Upper lobe of left lung (tissue), 6 donors: ENCODE measurements at regions not wholly inside any gene's neighbourhood (a gene's known extent, or its start where the extent isn't known, plus 50 kb on each side); places are given as distances from the start of the nearest gene placed in this dataset.

Experiments used
- ATAC-seq, 2 donors: fragments of 200-7000 bp; cut with Tn5 transposase; one replicate each; pipeline ENCODE4 v1.9.1; 2022; ENCODE audit warnings: mild to moderate bottlenecking in 2 of 2, moderate library complexity in 2 of 2; ENCODE audit not compliant: low FRiP score in 2 of 2
- DNase-seq, 2 donors: peaks; one replicate each; pipeline ENCODE4 v3.0.0-alpha.2; 2019 to 2020
- H3K27ac ChIP-seq, 4 donors: fragments of 200-600 bp; sonication (generic); one replicate each; pipeline ENCODE4 v1.5.1; 2016 to 2019
- H3K27me3 ChIP-seq, 4 donors: fragments of 200-600 bp; sonication (generic); one replicate each; pipeline ENCODE4 v1.5.1; 2017 to 2019
- H3K36me3 ChIP-seq, 4 donors: fragments of 200-600 bp; sonication (generic); one replicate each; pipeline ENCODE4 v1.5.1; 2016 to 2019
- H3K4me1 ChIP-seq, 4 donors: fragments of 200-600 bp; sonication (generic); one replicate each; pipeline ENCODE4 v1.5.1; 2018 to 2019
- H3K4me3 ChIP-seq, 4 donors: fragments of 200-600 bp; sonication (generic); one replicate each; pipeline ENCODE4 v1.5.1; 2017 to 2019; ENCODE audit warnings: mild to moderate bottlenecking in 2 of 4, moderate library complexity in 1 of 4
- H3K9me3 ChIP-seq, 4 donors: fragments of 200-600 bp; sonication (generic); one replicate each; pipeline ENCODE4 v1.5.1; 2018 to 2019
- CTCF ChIP-seq, 6 experiments: fragments of 450-650 bp in 4 of 6; fragments of 200-600 bp in 2 of 6; sonication (generic) in 2 of 6; IDR thresholded peaks; one replicate each; pipeline ENCODE4 v1.5.1; 2016 to 2019; ENCODE audit warnings: antibody characterized with exemption in 6 of 6
- EP300 ChIP-seq, 4 donors: sonication (generic); formaldehyde crosslinking; IDR thresholded peaks; one replicate each; pipeline ENCODE4 v1.5.1; 2017; ENCODE audit warnings: antibody characterized with exemption in 4 of 4, control low read depth in 2 of 4
- POLR2A ChIP-seq, 4 donors: fragments of 450-650 bp; IDR thresholded peaks; one replicate each; pipeline ENCODE4 v1.5.1; 2016 to 2017; ENCODE audit warnings: antibody characterized with exemption in 4 of 4, mild to moderate bottlenecking in 2 of 4
- POLR2AphosphoS5 ChIP-seq, 2 donors: sonication (generic); formaldehyde crosslinking; IDR thresholded peaks; one replicate each; pipeline ENCODE4 v1.5.1; 2017; ENCODE audit warnings: antibody characterized with exemption in 2 of 2
- WGBS, 2 donors: methylation state at CpG; one replicate each; pipeline ENCODE4 v1.1.5; 2017 to 2018; 5-methylcytosine and 5-hydroxymethylcytosine counted together
- donor health status: DM: no; HTN: no; CAD: no; lungs with moderate emphysema.
- donor health status: DM: no; HTN: yes; CAD: no; lungs with severe emphysema.

GRCh38 chrX:134180601-134181274 is 56.2 kb upstream of the CCDC160 start:
- Histone ChIP-seq H3K4me3 (no peak overlapping the region), H3K27me3 (no peaks in the 10 kb centered on the region), H3K9me3 (no peaks in the 10 kb centered on the region), H3K4me1 (no peaks in the 10 kb centered on the region), H3K36me3 (no peaks in the 10 kb centered on the region), H3K27ac (no peak overlapping the region)
- TF ChIP-seq CTCF (IDR thresholded peaks at IDR 0.05) (no peak), POLR2A (IDR thresholded peaks at IDR 0.05) (no peak), POLR2AphosphoS5 (IDR thresholded peaks at IDR 0.05) (no peak)
- ATAC-seq (no peak), DNase-seq (no peak)
- WGBS, 2 donors, result 54 to 62% methylated on average over 4 of the region's 4 CpGs

GRCh38 chrX:134181275-134181660 is 55.7 kb upstream of the CCDC160 start:
- H3K4me1 ChIP-seq, result no peaks in the 10 kb centered on the region
- TF ChIP-seq EP300 (IDR thresholded peaks at IDR 0.05) (no peak), CTCF (IDR thresholded peaks at IDR 0.05) (no peak), POLR2AphosphoS5 (IDR thresholded peaks at IDR 0.05) (no peak), POLR2A (IDR thresholded peaks at IDR 0.05) (no peak)
- DNase-seq (no peak), ATAC-seq (no peak)
- H3K4me3 ChIP-seq, result no peak overlapping the region
- H3K27me3 ChIP-seq, result no peaks in the 10 kb centered on the region
- H3K27ac ChIP-seq, result no peak overlapping the region
- no peaks in the 10 kb centered on the region for H3K9me3 ChIP-seq
- no peaks in the 10 kb centered on the region for H3K36me3 ChIP-seq
- WGBS, 2 donors, result 56 to 65% methylated on average over 2 of the region's 2 CpGs

GRCh38 chrX:134183665-134184064 is 53.3 kb upstream of the CCDC160 start:
- no peak overlapping the region for H3K4me3 ChIP-seq
- TF ChIP-seq POLR2A (IDR thresholded peaks at IDR 0.05), result no peak
- no peak for TF ChIP-seq POLR2AphosphoS5 (IDR thresholded peaks at IDR 0.05)
- TF ChIP-seq CTCF (IDR thresholded peaks at IDR 0.05), result no peak
- ATAC-seq (no peak), DNase-seq (no peak)
- no peaks in the 10 kb centered on the region for H3K27me3 ChIP-seq
- 72 to 73% methylated on average over 6 of the region's 6 CpGs for WGBS, 2 donors
- H3K27ac ChIP-seq, result no peak overlapping the region
- no peaks in the 10 kb centered on the region for H3K36me3 ChIP-seq
- H3K4me1 ChIP-seq, result no peaks in the 10 kb centered on the region
- no peaks in the 10 kb centered on the region for H3K9me3 ChIP-seq

GRCh38 chrX:134184936-134185335 is 52.0 kb upstream of the CCDC160 start:
- no peaks in the 10 kb centered on the region for H3K9me3 ChIP-seq
- TF ChIP-seq POLR2AphosphoS5 (IDR thresholded peaks at IDR 0.05), result no peak
- no peak for TF ChIP-seq POLR2A (IDR thresholded peaks at IDR 0.05)
- TF ChIP-seq CTCF (IDR thresholded peaks at IDR 0.05), result no peak
- no peak for TF ChIP-seq EP300 (IDR thresholded peaks at IDR 0.05)
- no peaks in the 10 kb centered on the region for H3K36me3 ChIP-seq
- ATAC-seq (no peak), DNase-seq (no peak)
- 50 to 80% methylated on average over 1 of the region's 1 CpG for WGBS, 2 donors
- H3K27ac ChIP-seq, result no peak overlapping the region
- no peaks in the 10 kb centered on the region for H3K27me3 ChIP-seq
- H3K4me1 ChIP-seq, result no peaks in the 10 kb centered on the region
- H3K4me3 ChIP-seq, result no peak overlapping the region

DNA sequence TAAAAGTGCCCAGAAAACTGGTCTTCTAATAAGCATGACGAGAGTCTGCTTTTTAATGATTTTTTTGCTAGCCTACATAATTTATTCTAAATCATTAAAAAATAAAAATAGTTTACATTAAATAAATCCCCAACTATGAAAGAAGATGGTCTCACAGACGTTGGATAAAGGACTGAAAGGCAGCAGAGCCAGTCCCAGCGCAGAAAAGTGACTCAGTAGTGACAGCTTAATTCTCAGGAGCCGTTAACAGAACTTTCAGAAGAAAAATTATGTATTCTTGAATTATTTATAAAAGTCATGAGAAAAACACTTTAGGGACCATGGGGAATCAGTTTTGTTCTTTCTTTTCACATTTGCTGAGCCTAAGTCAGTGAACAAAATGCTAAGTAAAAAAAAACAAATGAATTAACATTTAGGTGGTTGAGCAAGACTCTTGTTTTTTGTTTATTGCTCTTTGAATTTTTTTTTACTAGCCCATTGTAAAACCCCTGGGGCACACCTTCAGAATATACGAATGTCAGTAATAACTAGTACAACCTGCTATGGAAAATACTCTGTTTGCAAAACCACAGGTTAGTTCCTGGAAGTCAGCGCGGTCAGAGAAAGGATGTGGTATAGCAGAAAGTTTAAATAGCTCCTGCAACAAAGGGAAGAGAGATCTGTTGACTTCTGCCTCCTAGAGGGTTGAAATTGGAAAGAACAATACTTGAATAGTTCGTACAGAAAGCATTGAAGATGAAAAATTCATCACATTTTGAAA is 50.4 kb upstream of the CCDC160 start:
- H3K36me3 ChIP-seq, result no peaks in the 10 kb centered on the region
- H3K4me1 ChIP-seq, result no peaks in the 10 kb centered on the region
- ATAC-seq, result no peak
- DNase-seq, result no peak
- H3K4me3 ChIP-seq, result no peak overlapping the region
- TF ChIP-seq EP300 (IDR thresholded peaks at IDR 0.05), result no peak
- no peak for TF ChIP-seq CTCF (IDR thresholded peaks at IDR 0.05)
- no peak overlapping the region for H3K27ac ChIP-seq
- H3K9me3 ChIP-seq, result no peaks in the 10 kb centered on the region
- 36 to 47% methylated on average over 8 of the region's 8 CpGs for WGBS, 2 donors
- no peaks in the 10 kb centered on the region for H3K27me3 ChIP-seq
